Breast epithelium (tissue), 4 donors: ENCODE measurements at regions not wholly inside any gene's neighbourhood (a gene's known extent, or its start where the extent isn't known, plus 50 kb on each side); places are given as distances from the start of the nearest gene placed in this dataset.

Source experiments
- DNase-seq, 2 donors: peaks; one replicate each; pipeline ENCODE4 v3.0.0-alpha.2; 2019; ENCODE audit warnings: low spot score in 2 of 2
- H3K27ac ChIP-seq, 2 donors: fragments of 200-600 bp; sonication (generic) in 1 of 2; one replicate each; pipeline ENCODE4 v1.5.1; 2016 to 2019; ENCODE audit warnings: mild to moderate bottlenecking in 1 of 2
- H3K27me3 ChIP-seq, 2 donors: fragments of 200-600 bp; sonication (generic) in 1 of 2; one replicate each; pipeline versions ENCODE4 v1.5.1 to v1.6.0; 2017 to 2019; ENCODE audit warnings: control low read depth in 1 of 2, mild to moderate bottlenecking in 1 of 2
- H3K36me3 ChIP-seq: fragments of 200-600 bp; one replicate; pipeline ENCODE4 v1.5.1; 2019
- H3K4me1 ChIP-seq, 2 donors: fragments of 200-600 bp; sonication (generic); one replicate each; pipeline ENCODE4 v1.5.1; 2016 to 2019; ENCODE audit warnings: control low read depth in 1 of 2
- H3K4me3 ChIP-seq, 3 donors: fragments of 200-600 bp; sonication (generic); 1 replicate in 2 of 3; 2 replicates in 1 of 3; pipeline ENCODE4 v1.5.1; 2016 to 2019; ENCODE audit warnings: mild to moderate bottlenecking in 3 of 3, moderate library complexity in 2 of 3
- H3K9me3 ChIP-seq, 2 donors: fragments of 200-600 bp; sonication (generic) in 1 of 2; one replicate each; pipeline ENCODE4 v1.5.1; 2016 to 2019; ENCODE audit warnings: control low read depth in 1 of 2
- POLR2A ChIP-seq: fragments of 450-650 bp; IDR thresholded peaks from one replicate; pipeline ENCODE4 v1.6.1; 2016; ENCODE audit warnings: antibody characterized with exemption, mild to moderate bottlenecking, moderate library complexity
- POLR2AphosphoS5 ChIP-seq, 3 donors: sonication (generic); formaldehyde crosslinking; IDR thresholded peaks; one replicate each; pipeline ENCODE4 v1.6.1; 2017; ENCODE audit warnings: antibody characterized with exemption in 3 of 3
- intact Hi-C: fragments of 100-400 bp; cut with DNase I; formaldehyde crosslinking; loops from one replicate; pipeline ENCODE4 v1.15.1; 2023; ENCODE audit warnings: low total_unique reads
- TF ChIP-seq, protein P1 (sequence below), 3 donors: fragments of 450-650 bp; IDR thresholded peaks; one replicate each; pipeline ENCODE4 v1.5.1; 2016 to 2017; ENCODE audit warnings: antibody characterized with exemption in 3 of 3, mild to moderate bottlenecking in 3 of 3, moderate library complexity in 3 of 3

- no peak for TF ChIP-seq POLR2A
- TF ChIP-seq POLR2AphosphoS5 (IDR thresholded peaks at IDR 0.05) = no peak
- TF ChIP-seq, protein P1, sequence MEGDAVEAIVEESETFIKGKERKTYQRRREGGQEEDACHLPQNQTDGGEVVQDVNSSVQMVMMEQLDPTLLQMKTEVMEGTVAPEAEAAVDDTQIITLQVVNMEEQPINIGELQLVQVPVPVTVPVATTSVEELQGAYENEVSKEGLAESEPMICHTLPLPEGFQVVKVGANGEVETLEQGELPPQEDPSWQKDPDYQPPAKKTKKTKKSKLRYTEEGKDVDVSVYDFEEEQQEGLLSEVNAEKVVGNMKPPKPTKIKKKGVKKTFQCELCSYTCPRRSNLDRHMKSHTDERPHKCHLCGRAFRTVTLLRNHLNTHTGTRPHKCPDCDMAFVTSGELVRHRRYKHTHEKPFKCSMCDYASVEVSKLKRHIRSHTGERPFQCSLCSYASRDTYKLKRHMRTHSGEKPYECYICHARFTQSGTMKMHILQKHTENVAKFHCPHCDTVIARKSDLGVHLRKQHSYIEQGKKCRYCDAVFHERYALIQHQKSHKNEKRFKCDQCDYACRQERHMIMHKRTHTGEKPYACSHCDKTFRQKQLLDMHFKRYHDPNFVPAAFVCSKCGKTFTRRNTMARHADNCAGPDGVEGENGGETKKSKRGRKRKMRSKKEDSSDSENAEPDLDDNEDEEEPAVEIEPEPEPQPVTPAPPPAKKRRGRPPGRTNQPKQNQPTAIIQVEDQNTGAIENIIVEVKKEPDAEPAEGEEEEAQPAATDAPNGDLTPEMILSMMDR (IDR thresholded peaks at IDR 0.05) = no peak
Measured at GRCh38 chr10:118969014-118969413, 60.5 kb upstream of the NANOS1 start.

DNA sequence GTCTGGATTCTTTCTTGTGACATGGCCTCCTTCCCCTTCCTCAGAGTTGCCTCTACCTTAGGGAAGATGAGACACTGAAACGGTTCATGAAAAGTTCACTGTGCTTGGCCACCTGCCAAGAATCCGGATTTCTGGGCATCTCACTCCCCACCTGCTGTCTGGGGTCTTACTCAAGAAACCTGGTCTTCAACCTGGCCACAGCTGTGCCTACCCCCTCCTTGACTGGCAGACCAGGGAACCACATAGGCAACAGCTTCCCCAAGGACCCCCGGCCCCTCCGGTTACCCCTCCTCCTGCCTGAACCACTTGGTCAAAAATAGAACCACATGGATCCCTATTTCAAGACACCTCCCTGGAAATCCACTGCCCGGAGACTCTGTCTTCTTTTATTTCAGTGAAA, 58.7 kb upstream of the NANOS1 start:
- H3K4me3 ChIP-seq = no peak overlapping the region
- TF ChIP-seq, protein P1 (IDR thresholded peaks at IDR 0.05) = no peak
- TF ChIP-seq POLR2AphosphoS5 (IDR thresholded peaks at IDR 0.05) (no peak), POLR2A (no peak)
- H3K27ac ChIP-seq = no peak overlapping the region
- no peak for DNase-seq
- intact Hi-C loops = no loop called here
- H3K4me1 ChIP-seq = no peaks in the 10 kb centered on the region
- H3K9me3 ChIP-seq = peaks cover 0 to 8% of the 10 kb centered on the region in 2 donors
- H3K36me3 ChIP-seq = no peaks in the 10 kb centered on the region
- H3K27me3 ChIP-seq = no peaks in the 10 kb centered on the region

More at GRCh38 chr10:118969014-118969413, 60.5 kb upstream of the NANOS1 start:
- no peaks in the 10 kb centered on the region for H3K4me1 ChIP-seq
- DNase-seq = no peak
- H3K27ac ChIP-seq = no peak overlapping the region
- intact Hi-C loops = no loop called here
- H3K4me3 ChIP-seq = no peak overlapping the region
- no peaks in the 10 kb centered on the region for H3K27me3 ChIP-seq
- peaks cover 0 to 9% of the 10 kb centered on the region in 2 donors for H3K9me3 ChIP-seq
- H3K36me3 ChIP-seq = no peaks in the 10 kb centered on the region

- Histone ChIP-seq H3K4me3 (no peak overlapping the region), H3K9me3 (peaks cover 0 to 8% of the 10 kb centered on the region in 2 donors), H3K36me3 (no peaks in the 10 kb centered on the region), H3K4me1 (no peaks in the 10 kb centered on the region), H3K27ac (no peak overlapping the region), H3K27me3 (no peaks in the 10 kb centered on the region)
- intact Hi-C loops = no loop called here
- no peak for DNase-seq
- TF ChIP-seq, protein P1 (IDR thresholded peaks at IDR 0.05) = no peak
- TF ChIP-seq POLR2AphosphoS5 (IDR thresholded peaks at IDR 0.05) = no peak
- no peak for TF ChIP-seq POLR2A
Measured at GRCh38 chr10:118971187-118971586, 58.3 kb upstream of the NANOS1 start.

DNA sequence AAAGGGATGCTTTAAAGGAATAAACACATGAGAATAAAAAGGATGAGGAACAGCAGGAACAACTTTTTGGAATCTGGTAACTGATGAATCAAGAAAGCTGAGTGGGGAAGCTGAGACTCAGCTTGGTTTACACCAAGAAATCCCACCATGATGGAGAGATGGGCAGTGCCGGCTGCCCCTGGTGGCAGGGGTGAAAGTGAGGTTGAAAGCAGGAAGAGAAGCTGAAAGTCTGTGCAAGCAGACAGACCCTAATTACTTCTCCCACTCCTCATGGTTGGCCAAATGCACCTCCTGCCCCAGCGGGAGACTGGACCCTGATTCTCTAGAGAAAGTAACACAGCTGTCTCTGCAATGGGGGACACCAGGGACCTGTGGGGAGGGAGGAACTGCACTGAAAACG, 57.6 kb upstream of the NANOS1 start:
- H3K27ac ChIP-seq = no peak overlapping the region
- peaks cover 0 to 8% of the 10 kb centered on the region in 2 donors for H3K9me3 ChIP-seq
- H3K27me3 ChIP-seq = no peaks in the 10 kb centered on the region
- no peak for TF ChIP-seq POLR2A
- TF ChIP-seq POLR2AphosphoS5 (IDR thresholded peaks at IDR 0.05) = no peak
- TF ChIP-seq, protein P1 (IDR thresholded peaks at IDR 0.05) = no peak
- intact Hi-C loops = no loop called here
- no peak for DNase-seq
- H3K4me1 ChIP-seq = no peaks in the 10 kb centered on the region
- H3K4me3 ChIP-seq = no peak overlapping the region
- H3K36me3 ChIP-seq = no peaks in the 10 kb centered on the region

GRCh38 chr10:118973744-118974143, 55.8 kb upstream of the NANOS1 start:
- H3K4me1 ChIP-seq = no peaks in the 10 kb centered on the region
- H3K4me3 ChIP-seq = no peak overlapping the region
- H3K9me3 ChIP-seq = peaks cover 0 to 8% of the 10 kb centered on the region in 2 donors
- DNase-seq = no peak
- no peaks in the 10 kb centered on the region for H3K27me3 ChIP-seq
- no peak overlapping the region for H3K27ac ChIP-seq
- no peaks in the 10 kb centered on the region for H3K36me3 ChIP-seq
- TF ChIP-seq POLR2AphosphoS5 (IDR thresholded peaks at IDR 0.05) (no peak), POLR2A (no peak)
- TF ChIP-seq, protein P1 (IDR thresholded peaks at IDR 0.05) = no peak
- intact Hi-C loops = no loop called here
